OCI-LY1 (cell line): ENCODE measurements at regions not wholly inside any gene's neighbourhood (a gene's known extent, or its start where the extent isn't known, plus 50 kb on each side); places are given as distances from the start of the nearest gene placed in this dataset.

Source experiments
- H2AFZ ChIP-seq: fragments of 200-600 bp; sonication (generic), shearing (Covaris generic); 2 replicates; pipeline ENCODE4 v1.6.0; 2014; ENCODE audit warnings: antibody characterized with exemption, mild to moderate bottlenecking, low read length
- H3F3A ChIP-seq: fragments of 200-600 bp; sonication (generic), shearing (Covaris generic); 2 replicates; pipeline ENCODE4 v1.6.0; 2014; ENCODE audit warnings: mild to moderate bottlenecking, antibody characterized with exemption, low read length, moderate library complexity; ENCODE audit not compliant: insufficient read depth
- H3K27ac ChIP-seq: fragments of 200-600 bp; sonication (generic); 2 replicates; pipeline ENCODE4 v1.5.1; 2014; ENCODE audit warnings: low read length, mixed run types, mild to moderate bottlenecking, low read depth; ENCODE audit not compliant: poor library complexity, severe bottlenecking
- H3K27me3 ChIP-seq: fragments of 200-600 bp; sonication (generic); 2 replicates; pipeline ENCODE4 v1.6.0; 2014; ENCODE audit warnings: antibody characterized with exemption, mild to moderate bottlenecking, low read length, moderate library complexity; ENCODE audit not compliant: insufficient read depth
- H3K36me3 ChIP-seq: fragments of 200-600 bp; sonication (generic); 2 replicates; pipeline ENCODE4 v1.6.1; 2014; ENCODE audit warnings: mild to moderate bottlenecking, antibody characterized with exemption, low read length, moderate library complexity, mixed read lengths; ENCODE audit not compliant: insufficient read depth
- H3K4me1 ChIP-seq: fragments of 200-600 bp; sonication (generic); 2 replicates; pipeline ENCODE4 v1.5.1; 2014; ENCODE audit warnings: mild to moderate bottlenecking, low read length, moderate library complexity; ENCODE audit not compliant: insufficient read depth, severe bottlenecking
- H3K4me2 ChIP-seq: fragments of 200-600 bp; sonication (generic), shearing (Covaris generic); 2 replicates; pipeline ENCODE4 v1.6.1; 2014; ENCODE audit warnings: low read length
- H3K4me3 ChIP-seq: fragments of 200-600 bp; sonication (generic); 2 replicates; pipeline ENCODE4 v1.5.1; 2014; ENCODE audit warnings: low read length, low read depth, mild to moderate bottlenecking, mixed read lengths; ENCODE audit not compliant: poor library complexity, severe bottlenecking
- H3K79me2 ChIP-seq: fragments of 200-600 bp; shearing (Covaris generic); 2 replicates; pipeline ENCODE4 v1.6.1; 2016; ENCODE audit warnings: mixed run types, low read length, mixed read lengths; ENCODE audit not compliant: insufficient read depth
- H3K9ac ChIP-seq: fragments of 200-600 bp; sonication (generic), shearing (Covaris generic); 2 replicates; pipeline ENCODE4 v1.6.1; 2014; ENCODE audit warnings: mild to moderate bottlenecking, low read length, mixed read lengths
- H3K9me2 ChIP-seq: fragments of 200-600 bp; sonication (generic), shearing (Covaris generic); 2 replicates; pipeline ENCODE4 v1.6.1; 2014; ENCODE audit warnings: low read depth, mild to moderate bottlenecking, low read length, mixed read lengths
- H3K9me3 ChIP-seq: fragments of 200-600 bp; shearing (Covaris generic); 2 replicates; pipeline ENCODE4 v1.6.1; 2014; ENCODE audit warnings: low read length, mixed read lengths
- H4K20me1 ChIP-seq: fragments of 200-600 bp; sonication (generic), shearing (Covaris generic); 2 replicates; pipeline ENCODE4 v1.6.0; 2016; ENCODE audit warnings: mild to moderate bottlenecking, low read length; ENCODE audit not compliant: insufficient read depth
- EZH2 ChIP-seq: fragments of 200-600 bp; sonication (generic), shearing (Covaris generic); IDR thresholded peaks from 2 replicates; pipeline ENCODE4 v1.8.0; 2017; ENCODE audit warnings: borderline replicate concordance, mixed run types, mild to moderate bottlenecking, antibody characterized with exemption, low read length, moderate library complexity, mixed read lengths
- TF ChIP-seq, protein P1 (sequence below): fragments of 200-600 bp; sonication (generic), shearing (Covaris generic); IDR thresholded peaks from 2 replicates; pipeline ENCODE4 v1.5.1; 2017; ENCODE audit warnings: mild to moderate bottlenecking, antibody characterized with exemption, low read length, moderate library complexity, mixed read lengths

DNA sequence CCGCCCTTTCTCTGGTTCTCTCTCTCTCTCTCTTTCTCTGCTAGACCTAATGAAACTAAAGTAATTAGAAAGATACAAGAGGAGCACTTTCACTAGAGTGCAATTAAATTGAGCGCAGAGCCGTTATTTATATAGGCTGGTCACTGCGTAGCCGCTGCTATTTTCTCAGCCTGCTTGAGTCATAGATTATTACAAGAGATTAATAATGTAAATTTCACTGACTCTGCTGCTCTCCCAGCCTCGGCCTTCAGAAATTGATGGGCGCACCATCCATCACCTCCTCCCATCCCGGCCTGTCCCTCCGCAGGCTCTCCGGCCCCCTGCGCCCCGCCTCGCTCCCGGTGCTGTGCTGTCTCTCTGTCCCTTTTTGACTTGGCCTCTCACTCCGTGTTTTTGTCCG lies 268.0 kb upstream of the MVB12B start:
- Histone ChIP-seq H3K9ac (no peak overlapping the region), H3K79me2 (no peaks in the 10 kb centered on the region), H3K36me3 (no peaks in the 10 kb centered on the region), H4K20me1 (no peaks in the 10 kb centered on the region), H3K27ac (no peak overlapping the region), H3K4me1 (no peaks in the 10 kb centered on the region), H3K4me2 (no peak overlapping the region), H3F3A (no peaks in the 10 kb centered on the region), H3K4me3 (no peak overlapping the region), H3K9me2 (no peaks in the 10 kb centered on the region), H3K9me3 (no peaks in the 10 kb centered on the region), H2AFZ (no peak overlapping the region), H3K27me3 (no peaks in the 10 kb centered on the region)
- TF ChIP-seq, protein P1, sequence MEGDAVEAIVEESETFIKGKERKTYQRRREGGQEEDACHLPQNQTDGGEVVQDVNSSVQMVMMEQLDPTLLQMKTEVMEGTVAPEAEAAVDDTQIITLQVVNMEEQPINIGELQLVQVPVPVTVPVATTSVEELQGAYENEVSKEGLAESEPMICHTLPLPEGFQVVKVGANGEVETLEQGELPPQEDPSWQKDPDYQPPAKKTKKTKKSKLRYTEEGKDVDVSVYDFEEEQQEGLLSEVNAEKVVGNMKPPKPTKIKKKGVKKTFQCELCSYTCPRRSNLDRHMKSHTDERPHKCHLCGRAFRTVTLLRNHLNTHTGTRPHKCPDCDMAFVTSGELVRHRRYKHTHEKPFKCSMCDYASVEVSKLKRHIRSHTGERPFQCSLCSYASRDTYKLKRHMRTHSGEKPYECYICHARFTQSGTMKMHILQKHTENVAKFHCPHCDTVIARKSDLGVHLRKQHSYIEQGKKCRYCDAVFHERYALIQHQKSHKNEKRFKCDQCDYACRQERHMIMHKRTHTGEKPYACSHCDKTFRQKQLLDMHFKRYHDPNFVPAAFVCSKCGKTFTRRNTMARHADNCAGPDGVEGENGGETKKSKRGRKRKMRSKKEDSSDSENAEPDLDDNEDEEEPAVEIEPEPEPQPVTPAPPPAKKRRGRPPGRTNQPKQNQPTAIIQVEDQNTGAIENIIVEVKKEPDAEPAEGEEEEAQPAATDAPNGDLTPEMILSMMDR = no peak
- TF ChIP-seq EZH2 = no peak

DNA sequence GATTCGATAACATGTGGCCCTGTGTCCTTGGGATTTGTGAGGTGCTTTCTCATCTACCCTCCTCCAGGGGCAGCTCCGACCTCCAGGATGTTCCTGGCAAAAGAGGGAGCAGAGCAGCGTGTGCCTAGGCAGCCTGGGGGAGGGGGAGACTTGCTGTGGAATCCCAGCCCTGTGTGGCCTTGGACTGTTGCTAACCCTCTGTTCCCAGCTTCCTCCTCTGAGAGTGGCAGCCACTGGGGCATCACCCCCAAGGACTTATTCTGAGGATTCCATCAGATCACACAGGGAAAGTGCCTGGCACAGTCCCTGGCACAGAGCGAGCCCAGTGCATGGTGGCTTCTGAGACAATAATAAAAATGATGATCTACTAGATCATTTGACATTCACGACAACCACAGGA lies 265.1 kb upstream of the MVB12B start:
- no peaks in the 10 kb centered on the region for H4K20me1 ChIP-seq
- H3K9ac ChIP-seq = no peak overlapping the region
- TF ChIP-seq, protein P1 = no peak
- H3K4me2 ChIP-seq = no peak overlapping the region
- no peak overlapping the region for H2AFZ ChIP-seq
- H3K79me2 ChIP-seq = no peaks in the 10 kb centered on the region
- no peaks in the 10 kb centered on the region for H3K27me3 ChIP-seq
- no peak overlapping the region for H3K4me3 ChIP-seq
- no peaks in the 10 kb centered on the region for H3K9me3 ChIP-seq
- H3K36me3 ChIP-seq = no peaks in the 10 kb centered on the region
- H3F3A ChIP-seq = no peaks in the 10 kb centered on the region
- no peak overlapping the region for H3K27ac ChIP-seq
- no peaks in the 10 kb centered on the region for H3K9me2 ChIP-seq
- no peaks in the 10 kb centered on the region for H3K4me1 ChIP-seq

DNA sequence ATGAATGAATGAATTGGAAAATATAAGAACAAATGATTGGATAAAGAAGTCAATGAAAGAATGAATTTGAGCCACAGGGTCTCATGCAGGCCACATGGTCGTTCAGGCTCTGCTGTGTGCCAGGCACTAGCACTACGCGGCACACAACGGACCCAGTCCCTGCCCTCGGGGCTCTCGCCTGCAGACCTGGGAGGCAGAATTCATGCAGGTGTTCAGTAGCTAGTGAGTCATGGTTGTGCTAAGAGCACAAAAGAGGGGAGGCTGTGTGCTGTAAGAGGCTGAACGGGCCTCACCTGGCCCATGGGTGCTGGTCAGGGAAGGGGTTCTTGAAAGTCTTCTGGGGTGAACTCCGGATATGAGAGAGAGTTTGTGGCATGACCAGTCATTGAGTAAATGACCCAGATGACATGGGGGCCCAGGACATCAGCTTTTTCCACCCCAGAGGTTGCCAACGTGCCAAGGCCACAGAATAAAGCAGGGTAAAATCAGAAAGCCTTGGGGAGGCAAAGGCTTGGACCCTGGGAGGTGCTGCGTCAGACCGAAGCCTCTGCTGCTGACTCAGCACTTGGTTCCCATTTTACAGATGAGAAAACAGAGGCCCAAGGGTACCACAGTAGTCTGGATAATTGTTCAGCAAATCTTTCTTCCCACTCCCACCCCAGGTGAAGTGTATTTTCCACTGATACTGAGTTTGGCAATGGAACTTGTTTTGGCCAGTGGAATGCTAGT lies 264.3 kb upstream of the MVB12B start:
- Histone ChIP-seq H3K4me2 (no peak overlapping the region), H3K4me3 (no peak overlapping the region), H2AFZ (no peak overlapping the region)

More for the DNA sequence above, 264.3 kb upstream of the MVB12B start:
- H3K9me2 ChIP-seq = no peaks in the 10 kb centered on the region
- H3F3A ChIP-seq = no peaks in the 10 kb centered on the region
- no peaks in the 10 kb centered on the region for H3K9me3 ChIP-seq
- no peaks in the 10 kb centered on the region for H3K36me3 ChIP-seq
- no peaks in the 10 kb centered on the region; the same call in 1 of the 2 replicates for H3K27me3 ChIP-seq
- no peaks in the 10 kb centered on the region for H3K79me2 ChIP-seq
- TF ChIP-seq, protein P1 = no peak
- no peak for TF ChIP-seq EZH2
- H3K27ac ChIP-seq = no peak overlapping the region
- H3K4me1 ChIP-seq = no peaks in the 10 kb centered on the region
- no peak overlapping the region for H3K9ac ChIP-seq
- no peaks in the 10 kb centered on the region for H4K20me1 ChIP-seq
